ENCODE measurements at regions not wholly inside any gene's neighbourhood (a gene's known extent, or its start where the extent isn't known, plus 50 kb on each side); places are given as distances from the start of the nearest gene placed in this dataset.

- in situ Hi-C loops (cut with HindIII; ENCODE audit: low pct_unique_long_range_greater_than_20kb, low sequenced_read_pairs): no loop called here
- ChIA-PET CTCF (no interaction called here), POLR2A (no interaction called here)
- Histone ChIP-seq H3K27ac (ENCODE audit: low read length) (no peak overlapping the region), H3K27me3 (ENCODE audit: control insufficient read depth, insufficient read depth, low read length) (no peaks in the 10 kb centered on the region), H3K36me3 (ENCODE audit: control insufficient read depth, insufficient read depth, low read length) (no peaks in the 10 kb centered on the region), H3K4me1 (ENCODE audit: control insufficient read depth, insufficient read depth, low read length) (no peaks in the 10 kb centered on the region), H3K9me3 (ENCODE audit: control insufficient read depth, insufficient read depth, low read depth, low read length) (no peaks in the 10 kb centered on the region), H3K4me3 (ENCODE audit: low read depth in 2 of 2, low read length in 2 of 2) (no peak overlapping the region)
- ATAC-seq (no peak), DNase-seq (ENCODE audit: low read depth, low spot score) (no peak)
- intact Hi-C loops (cut with micrococcal nuclease; ENCODE audit: unreplicated experiment): no loop called here
- TF ChIP-seq TCF7L2 (IDR thresholded peaks at IDR 0.05; ENCODE audit: low read depth, low read length) (no peak), SIN3A (IDR thresholded peaks at IDR 0.05; ENCODE audit: borderline replicate concordance, insufficient read depth, low read depth, low read length) (no peak), REST (IDR thresholded peaks at IDR 0.05; ENCODE audit: insufficient read depth in 1 of 2, low read depth in 2 of 2, low read length in 1 of 2) (no peak), POLR2AphosphoS5 (IDR thresholded peaks at IDR 0.05; ENCODE audit: low read depth, low read length) (no peak), CTCF (IDR thresholded peaks at IDR 0.05) (no peak)
- BruUV-seq (replicated peaks): no TSS peak
Measured at GRCh38 chr18:45435810-45436209, 179.5 kb upstream of the SLC14A2 start.

GRCh38 chr18:45437366-45437765 is 177.9 kb upstream of the SLC14A2 start:
- Histone ChIP-seq H3K4me3 (ENCODE audit: low read depth in 2 of 2, low read length in 2 of 2) (no peak overlapping the region), H3K4me1 (ENCODE audit: control insufficient read depth, insufficient read depth, low read length) (no peaks in the 10 kb centered on the region), H3K27ac (ENCODE audit: low read length) (no peak overlapping the region), H3K27me3 (ENCODE audit: control insufficient read depth, insufficient read depth, low read length) (no peaks in the 10 kb centered on the region), H3K36me3 (ENCODE audit: control insufficient read depth, insufficient read depth, low read length) (no peaks in the 10 kb centered on the region), H3K9me3 (ENCODE audit: control insufficient read depth, insufficient read depth, low read depth, low read length) (no peaks in the 10 kb centered on the region)
- TF ChIP-seq CTCF (IDR thresholded peaks at IDR 0.05): no peak
- TF ChIP-seq SIN3A (IDR thresholded peaks at IDR 0.05; ENCODE audit: borderline replicate concordance, insufficient read depth, low read depth, low read length): no peak
- no peak for TF ChIP-seq POLR2AphosphoS5 (IDR thresholded peaks at IDR 0.05; ENCODE audit: low read depth, low read length)
- POLR2A ChIA-PET: no interaction called here
- CTCF ChIA-PET: no interaction called here
- BruUV-seq (replicated peaks): no TSS peak
- ATAC-seq (no peak), DNase-seq (ENCODE audit: low read depth, low spot score) (no peak)
- intact Hi-C loops (cut with micrococcal nuclease; ENCODE audit: unreplicated experiment) (no loop called here), in situ Hi-C loops (cut with HindIII; ENCODE audit: low pct_unique_long_range_greater_than_20kb, low sequenced_read_pairs) (no loop called here)

Data from Panc1 (cell line).